ENCODE measurements at regions not wholly inside any gene's neighbourhood (a gene's known extent, or its start where the extent isn't known, plus 50 kb on each side); places are given as distances from the start of the nearest gene placed in this dataset.

- POLR2A ChIA-PET (ENCODE audit: unreplicated experiment): interaction anchor here (0.6 kb wide), 1 partner anchor 96 kb away, joined by 5 read pairs; no protein-coding TSS in a partner anchor
These were observed 250.1 kb downstream of the CEMIP2 start for GRCh38 chr9:71518045-71518827.

DNA sequence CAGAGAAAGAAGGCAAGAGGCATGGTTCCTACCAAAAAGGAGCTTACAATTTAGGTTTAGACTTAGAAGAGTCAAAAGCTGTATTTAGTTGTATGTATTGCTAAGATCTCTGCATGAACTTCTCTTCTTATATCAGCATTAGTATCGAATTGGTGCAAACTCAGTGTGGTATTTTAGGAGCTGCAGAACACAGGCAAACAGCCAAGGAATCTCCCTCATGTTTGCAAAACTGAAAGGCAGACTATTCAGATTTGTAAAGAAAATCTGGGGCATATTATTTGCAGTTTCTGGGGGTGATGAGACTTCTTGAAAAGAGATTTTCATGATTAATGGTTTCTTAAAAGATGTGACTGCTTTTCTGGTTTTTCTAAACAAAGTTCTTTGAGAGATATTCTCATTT is 252.7 kb downstream of the CEMIP2 start:
- H3K4me2 ChIP-seq (ENCODE audit: low read length): no peak overlapping the region
- POLR2A ChIA-PET (ENCODE audit: unreplicated experiment): no interaction called here

More at GRCh38 chr9:71518045-71518827, 250.1 kb downstream of the CEMIP2 start:
- H3K9ac ChIP-seq (ENCODE audit: low read length): no peak overlapping the region
- no peak overlapping the region for H2AFZ ChIP-seq (ENCODE audit: low read length)
- CTCF ChIA-PET: no interaction called here
- H3K4me1 ChIP-seq (ENCODE audit: insufficient read depth, low read length): no peaks in the 10 kb centered on the region
- no peaks in the 10 kb centered on the region for H3K9me3 ChIP-seq (ENCODE audit: low read length)
- no peaks in the 10 kb centered on the region for H4K20me1 ChIP-seq (ENCODE audit: low read length)
- H3K79me2 ChIP-seq (ENCODE audit: low read length): no peaks in the 10 kb centered on the region
- H3K4me2 ChIP-seq (ENCODE audit: low read length): no peak overlapping the region
- H3K27ac ChIP-seq (ENCODE audit: low read length): no peak overlapping the region
- no peaks in the 10 kb centered on the region for H3K36me3 ChIP-seq (ENCODE audit: low read depth, low read length)
- no peak overlapping the region for H3K4me3 ChIP-seq (ENCODE audit: low read length)
- H3K27me3 ChIP-seq (ENCODE audit: low read length): peaks cover 37% of the 10 kb centered on the region
- H3K9me2 ChIP-seq (replicated peaks; ENCODE audit: low read length): no peaks in the 10 kb centered on the region
- no peak for DNase-seq
- intact Hi-C loops (cut with micrococcal nuclease): no loop called here
- no peak for ATAC-seq
- TF ChIP-seq CTCF (conservative IDR thresholded peaks at IDR 0.05; ENCODE audit: low read depth, low read length): no peak
- no peak for TF ChIP-seq EZH2 (IDR thresholded peaks at IDR 0.05; ENCODE audit: low read length, unreplicated experiment)
- BruUV-seq (replicated peaks): no TSS peak
- no peaks in the 10 kb centered on the region for H3F3A ChIP-seq (ENCODE audit: low read length, unreplicated experiment)

More for the DNA sequence above, 252.7 kb downstream of the CEMIP2 start:
- no peak overlapping the region for H3K4me3 ChIP-seq (ENCODE audit: low read length)
- ATAC-seq: no peak
- no TSS peak for BruUV-seq (replicated peaks)
- peaks cover 33% of the 10 kb centered on the region for H3K27me3 ChIP-seq (ENCODE audit: low read length)
- CTCF ChIA-PET: no interaction called here
- H3K9ac ChIP-seq (ENCODE audit: low read length): no peak overlapping the region
- H3K9me2 ChIP-seq (replicated peaks; ENCODE audit: low read length): no peaks in the 10 kb centered on the region
- intact Hi-C loops (cut with micrococcal nuclease): no loop called here
- no peak overlapping the region for H3K27ac ChIP-seq (ENCODE audit: low read length)
- H3K36me3 ChIP-seq (ENCODE audit: low read depth, low read length): no peaks in the 10 kb centered on the region
- no peaks in the 10 kb centered on the region for H4K20me1 ChIP-seq (ENCODE audit: low read length)
- H3K79me2 ChIP-seq (ENCODE audit: low read length): no peaks in the 10 kb centered on the region
- no peaks in the 10 kb centered on the region for H3F3A ChIP-seq (ENCODE audit: low read length, unreplicated experiment)
- no peak for DNase-seq
- H2AFZ ChIP-seq (ENCODE audit: low read length): no peak overlapping the region
- no peaks in the 10 kb centered on the region for H3K9me3 ChIP-seq (ENCODE audit: low read length)
- TF ChIP-seq EZH2phosphoT487 (IDR thresholded peaks at IDR 0.05; ENCODE audit: borderline replicate concordance, low read length) (no peak), EZH2 (IDR thresholded peaks at IDR 0.05; ENCODE audit: low read length, unreplicated experiment) (no peak), CTCF (conservative IDR thresholded peaks at IDR 0.05; ENCODE audit: low read depth, low read length) (no peak)
- H3K4me1 ChIP-seq (ENCODE audit: insufficient read depth, low read length): no peaks in the 10 kb centered on the region

All from PC-3 (cell line).